HCT116 (cell line): ENCODE measurements at regions not wholly inside any gene's neighbourhood (a gene's known extent, or its start where the extent isn't known, plus 50 kb on each side); places are given as distances from the start of the nearest gene placed in this dataset.

ENCODE experiments used
- ATAC-seq: fragments of 200-7000 bp; cut with Tn5 transposase; 2 replicates; pipeline ENCODE4 v1.9.1; 2020; ENCODE audit warnings: mild to moderate bottlenecking, moderate library complexity
- BruUV-seq: library from RNA; stranded (reverse); fragments of 400-500 nt; replicated peaks from 2 replicates; lab custom pipeline; 2021; lab: Mats Ljungman, UMichigan
- CTCF ChIA-PET: fragments of 300-600 bp; sonication (Branson Sonifier 250); formaldehyde crosslinking; loops from one replicate; lab custom pipeline; 2021; ENCODE audit warnings: antibody characterized with exemption; lab: Charles Lee
- POLR2A ChIA-PET: fragments of 300-600, 350-600 bp; sonication (Branson Sonifier 250); formaldehyde crosslinking; loops from one replicate; lab custom pipeline; 2021; ENCODE audit warnings: antibody characterized with exemption; lab: Charles Lee
- RAD21 ChIA-PET, 2 experiments: fragments of 300-600 bp; sonication (Branson Sonifier 250); formaldehyde crosslinking; loops; one replicate each; lab custom pipeline; 2023; ENCODE audit warnings: low total read pairs in 2 of 2; ENCODE audit not compliant: uncharacterized antibody in 2 of 2, unreplicated experiment in 2 of 2, low non-redundant PET in 1 of 2; lab: Charles Lee
- DNase-seq: peaks from one replicate; pipeline ENCODE4 v3.0.0-alpha.2; 2010; ENCODE audit warnings: low read depth, low spot score
- H2AFZ ChIP-seq: fragments of 200-600 bp; shearing (Covaris generic), sonication (generic); 2 replicates; pipeline ENCODE4 v1.6.1; 2017; ENCODE audit warnings: low read depth, mixed run types, mixed read lengths, antibody characterized with exemption, low read length; ENCODE audit not compliant: poor library complexity, severe bottlenecking
- H3K27ac ChIP-seq: 2 replicates; pipeline ENCODE4 v1.5.1; 2012; ENCODE audit warnings: low read depth, low read length
- H3K27me3 ChIP-seq: fragments of 200-600 bp; sonication (generic); 2 replicates; pipeline ENCODE4 v1.6.1; 2016; ENCODE audit warnings: mixed run types, low read length, mixed read lengths; ENCODE audit not compliant: insufficient read depth
- H3K36me3 ChIP-seq, 2 experiments: fragments of 200-500 bp in 1 of 2; fragments of 200-600 bp in 1 of 2; sonication (Bioruptor generic) in 1 of 2; sonication (generic) in 1 of 2; 2 replicates each; pipeline versions ENCODE4 v1.5.1 to v1.6.1; 2014 to 2016; ENCODE audit warnings: low read length in 2 of 2, inconsistent platforms in 1 of 2, mixed read lengths in 1 of 2, mixed run types in 1 of 2; ENCODE audit not compliant: insufficient read depth in 2 of 2, control insufficient read depth in 1 of 2
- H3K4me1 ChIP-seq, 2 experiments: fragments of 200-600 bp in 1 of 2; sonication (generic) in 1 of 2; 2 replicates each; pipeline versions ENCODE4 v1.5.1 to v1.6.1; 2012 to 2017; ENCODE audit warnings: low read length in 2 of 2, inconsistent platforms in 1 of 2, mild to moderate bottlenecking in 1 of 2, mixed read lengths in 1 of 2, mixed run types in 1 of 2, moderate library complexity in 1 of 2; ENCODE audit not compliant: insufficient read depth in 2 of 2, control insufficient read depth in 1 of 2
- H3K4me2 ChIP-seq: fragments of 200-600 bp; sonication (generic); 2 replicates; pipeline ENCODE4 v1.6.1; 2017; ENCODE audit warnings: mixed run types, low read length, mixed read lengths
- H3K4me3 ChIP-seq, 2 experiments: fragments of 200-600 bp in 1 of 2; sonication (generic) in 1 of 2; replicated peaks in 1 of 2; 2 replicates each; pipeline ENCODE4 v1.5.1; 2011 to 2016; ENCODE audit warnings: low read length in 2 of 2, control low read depth in 1 of 2, low read depth in 1 of 2, mild to moderate bottlenecking in 1 of 2, mixed read lengths in 1 of 2, mixed run types in 1 of 2
- H3K79me2 ChIP-seq: fragments of 200-600 bp; sonication (generic); 2 replicates; pipeline ENCODE4 v1.6.1; 2017; ENCODE audit warnings: mild to moderate bottlenecking, mixed run types, low read length, moderate library complexity, mixed read lengths; ENCODE audit not compliant: insufficient read depth
- H3K9ac ChIP-seq: fragments of 200-600 bp; sonication (generic); 2 replicates; pipeline ENCODE4 v1.6.1; 2016; ENCODE audit warnings: low read length, mixed read lengths
- H3K9me2 ChIP-seq: fragments of 200-600 bp; sonication (generic), shearing (Covaris generic); 2 replicates; pipeline ENCODE4 v1.6.1; 2017; ENCODE audit warnings: mixed run types, mild to moderate bottlenecking, moderate library complexity; ENCODE audit not compliant: insufficient read depth
- H3K9me3 ChIP-seq, 2 experiments: fragments of 200-500 bp in 1 of 2; fragments of 200-600 bp in 1 of 2; sonication (Bioruptor generic) in 1 of 2; sonication (generic) in 1 of 2; 2 replicates each; pipeline ENCODE4 v1.6.1; 2014 to 2017; ENCODE audit warnings: low read length in 2 of 2, mixed read lengths in 2 of 2, inconsistent platforms in 1 of 2, low read depth in 1 of 2, mild to moderate bottlenecking in 1 of 2, mixed run types in 1 of 2, moderate library complexity in 1 of 2; ENCODE audit not compliant: control insufficient read depth in 1 of 2, insufficient read depth in 1 of 2
- H4K20me1 ChIP-seq: fragments of 200-600 bp; sonication (generic), shearing (Covaris generic); 2 replicates; pipeline ENCODE4 v1.6.1; 2017; ENCODE audit warnings: mixed run types, mild to moderate bottlenecking, moderate library complexity; ENCODE audit not compliant: insufficient read depth
- CBX3 ChIP-seq: IDR thresholded peaks from 2 replicates; pipeline ENCODE4 v1.6.1; 2012; ENCODE audit warnings: low read depth
- CEBPB ChIP-seq: IDR thresholded peaks from 2 replicates; pipeline ENCODE4 v1.6.1; 2012; ENCODE audit warnings: low read depth
- EGR1 ChIP-seq: IDR thresholded peaks from 2 replicates; pipeline ENCODE4 v1.6.1; 2012; ENCODE audit warnings: low read depth
- ELF1 ChIP-seq: IDR thresholded peaks from 2 replicates; pipeline ENCODE4 v1.6.1; 2012; ENCODE audit warnings: low read depth, borderline replicate concordance
- EZH2 ChIP-seq: fragments of 200-600 bp; sonication (generic); IDR thresholded peaks from 2 replicates; pipeline ENCODE4 v1.6.1; 2017; ENCODE audit warnings: antibody characterized with exemption, mixed run types
- EZH2phosphoT487 ChIP-seq: fragments of 200-600 bp; IDR thresholded peaks from 2 replicates; pipeline ENCODE4 v1.6.1; 2018; ENCODE audit warnings: antibody characterized with exemption, borderline replicate concordance
- FOSL1 ChIP-seq: IDR thresholded peaks from 2 replicates; pipeline ENCODE4 v1.6.1; 2012; ENCODE audit warnings: low read depth
- JUND ChIP-seq: IDR thresholded peaks from 2 replicates; pipeline ENCODE4 v1.6.1; 2012
- POLR2A ChIP-seq: IDR thresholded peaks from 2 replicates; pipeline ENCODE4 v1.7.0; 2011; ENCODE audit warnings: borderline replicate concordance; ENCODE audit not compliant: insufficient read depth, insufficient read length; ENCODE audit errors: extremely low read depth
- RAD21 ChIP-seq: IDR thresholded peaks from 2 replicates; pipeline ENCODE4 v1.6.1; 2012; ENCODE audit warnings: low read depth, mild to moderate bottlenecking
- SP1 ChIP-seq: IDR thresholded peaks from 2 replicates; pipeline ENCODE4 v1.6.1; 2012; ENCODE audit warnings: low read depth
- SRF ChIP-seq: IDR thresholded peaks from 2 replicates; pipeline ENCODE4 v1.6.1; 2012; ENCODE audit warnings: low read depth
- TCF7L2 ChIP-seq: IDR thresholded peaks from 2 replicates; pipeline ENCODE4 v1.7.0; 2011; ENCODE audit warnings: borderline replicate concordance, inconsistent platforms; ENCODE audit not compliant: insufficient read depth, insufficient read length; ENCODE audit errors: extremely low read depth
- YY1 ChIP-seq: IDR thresholded peaks from 2 replicates; pipeline ENCODE4 v1.6.1; 2011; ENCODE audit warnings: low read length, low read depth, moderate library complexity, mild to moderate bottlenecking; ENCODE audit not compliant: insufficient replicate concordance; ENCODE audit errors: extremely low read depth
- ZFX ChIP-seq: fragments of 450-650 bp; IDR thresholded peaks from 2 replicates; pipeline ENCODE4 v1.6.1; 2017
- ZNF274 ChIP-seq: fragments of 200-500 bp; sonication (Bioruptor generic); IDR thresholded peaks from 2 replicates; pipeline ENCODE4 v1.6.1; 2014; ENCODE audit warnings: mild to moderate bottlenecking, low read depth, low read length, inconsistent platforms
- intact Hi-C: fragments of 100-400 bp; cut with micrococcal nuclease; formaldehyde crosslinking; loops from 2 replicates; pipeline ENCODE4 v1.10.0; 2022
- TF ChIP-seq, protein P1 (sequence below): IDR thresholded peaks from 2 replicates; pipeline ENCODE4 v1.6.1; 2012
- TF ChIP-seq, protein P2 (sequence below): IDR thresholded peaks from 2 replicates; pipeline ENCODE4 v1.6.1; 2011; ENCODE audit warnings: mild to moderate bottlenecking, low read length, moderate library complexity; ENCODE audit not compliant: insufficient replicate concordance; ENCODE audit errors: extremely low read depth

DNA sequence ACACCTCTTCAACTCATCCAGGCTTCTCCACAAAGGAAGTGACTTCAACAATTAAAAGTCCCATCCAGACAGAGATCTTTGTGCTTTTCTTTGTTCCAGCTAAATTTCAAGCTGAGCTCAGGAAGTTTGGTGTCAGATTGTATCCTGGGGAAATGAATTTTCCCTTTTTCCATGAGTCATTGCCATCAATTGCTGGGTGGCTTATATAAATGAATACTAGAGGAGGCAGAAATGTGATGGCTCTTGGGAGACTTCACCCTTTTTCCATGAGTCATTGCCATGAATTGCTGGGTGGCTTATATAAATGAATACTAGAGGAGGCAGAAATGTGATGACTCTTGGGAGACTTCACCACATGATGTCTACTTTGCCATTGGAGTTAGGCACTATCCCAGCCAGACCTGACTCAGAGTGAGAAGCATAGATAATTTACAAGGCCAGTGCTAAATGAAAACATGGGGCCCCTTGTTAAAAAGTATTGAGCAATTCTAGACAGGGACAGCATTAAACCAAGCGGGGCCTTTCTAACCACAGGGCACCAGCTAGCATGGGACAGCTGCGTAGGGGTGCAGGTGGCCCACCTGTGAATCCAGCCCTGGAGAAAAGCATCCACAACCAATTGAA is 339.2 kb upstream of the PODXL start:
- peaks cover 0 to 43% of the 10 kb centered on the region in 2 experiments; a peak in 3 of 4 replicates for H3K4me1 ChIP-seq
- no peaks in the 10 kb centered on the region for H3K9me3 ChIP-seq
- ChIA-PET CTCF (no interaction called here), RAD21 (no interaction called here), POLR2A (no interaction called here)
- no peaks in the 10 kb centered on the region for H4K20me1 ChIP-seq
- peak; percentile 78 for DNase-seq
- H3K9ac ChIP-seq: peak overlapping the region; percentile 23; the same call in 1 of the 2 replicates
- peak overlapping the region; percentile 40 for H3K4me2 ChIP-seq
- no peak overlapping the region for H3K4me3 ChIP-seq
- TF ChIP-seq RAD21: peak; percentile 20; the same call in 1 of the 2 replicates
- peak; percentile 47; the same call in 1 of the 2 replicates for TF ChIP-seq CBX3
- TF ChIP-seq ELF1: no peak; the same call in 1 of the 2 replicates
- TF ChIP-seq ZFX: no peak
- no peak for TF ChIP-seq ZNF274
- TF ChIP-seq EZH2: no peak
- TF ChIP-seq POLR2A: no peak
- 0 out of 2 replicates have a peak, but pooled peaks have one; percentile 43 for TF ChIP-seq EGR1
- TF ChIP-seq, protein P1, sequence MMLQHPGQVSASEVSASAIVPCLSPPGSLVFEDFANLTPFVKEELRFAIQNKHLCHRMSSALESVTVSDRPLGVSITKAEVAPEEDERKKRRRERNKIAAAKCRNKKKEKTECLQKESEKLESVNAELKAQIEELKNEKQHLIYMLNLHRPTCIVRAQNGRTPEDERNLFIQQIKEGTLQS: no peak
- peak; percentile 96 for TF ChIP-seq FOSL1
- TF ChIP-seq, protein P2, sequence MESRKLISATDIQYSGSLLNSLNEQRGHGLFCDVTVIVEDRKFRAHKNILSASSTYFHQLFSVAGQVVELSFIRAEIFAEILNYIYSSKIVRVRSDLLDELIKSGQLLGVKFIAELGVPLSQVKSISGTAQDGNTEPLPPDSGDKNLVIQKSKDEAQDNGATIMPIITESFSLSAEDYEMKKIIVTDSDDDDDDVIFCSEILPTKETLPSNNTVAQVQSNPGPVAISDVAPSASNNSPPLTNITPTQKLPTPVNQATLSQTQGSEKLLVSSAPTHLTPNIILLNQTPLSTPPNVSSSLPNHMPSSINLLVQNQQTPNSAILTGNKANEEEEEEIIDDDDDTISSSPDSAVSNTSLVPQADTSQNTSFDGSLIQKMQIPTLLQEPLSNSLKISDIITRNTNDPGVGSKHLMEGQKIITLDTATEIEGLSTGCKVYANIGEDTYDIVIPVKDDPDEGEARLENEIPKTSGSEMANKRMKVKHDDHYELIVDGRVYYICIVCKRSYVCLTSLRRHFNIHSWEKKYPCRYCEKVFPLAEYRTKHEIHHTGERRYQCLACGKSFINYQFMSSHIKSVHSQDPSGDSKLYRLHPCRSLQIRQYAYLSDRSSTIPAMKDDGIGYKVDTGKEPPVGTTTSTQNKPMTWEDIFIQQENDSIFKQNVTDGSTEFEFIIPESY: no peak
- peak; percentile 94 for TF ChIP-seq JUND
- peak; percentile 79 for TF ChIP-seq TCF7L2
- peak; percentile 65 for TF ChIP-seq SRF
- TF ChIP-seq EZH2phosphoT487: no peak
- peak; percentile 17 for TF ChIP-seq YY1
- TF ChIP-seq SP1: peak; percentile 92
- peak; percentile 92 for TF ChIP-seq CEBPB
- intact Hi-C loops: no loop called here
- BruUV-seq: no TSS peak
- no peak overlapping the region for H2AFZ ChIP-seq
- H3K27ac ChIP-seq: peak overlapping the region; percentile 61; the same call in 1 of the 2 replicates
- peak; percentile 69 for ATAC-seq
- H3K27me3 ChIP-seq: no peaks in the 10 kb centered on the region
- H3K36me3 ChIP-seq: no peaks in the 10 kb centered on the region
- H3K9me2 ChIP-seq: no peaks in the 10 kb centered on the region
- no peaks in the 10 kb centered on the region for H3K79me2 ChIP-seq
